ENCODE measurements at regions not wholly inside any gene's neighbourhood (a gene's known extent, or its start where the extent isn't known, plus 50 kb on each side); places are given as distances from the start of the nearest gene placed in this dataset.

DNA sequence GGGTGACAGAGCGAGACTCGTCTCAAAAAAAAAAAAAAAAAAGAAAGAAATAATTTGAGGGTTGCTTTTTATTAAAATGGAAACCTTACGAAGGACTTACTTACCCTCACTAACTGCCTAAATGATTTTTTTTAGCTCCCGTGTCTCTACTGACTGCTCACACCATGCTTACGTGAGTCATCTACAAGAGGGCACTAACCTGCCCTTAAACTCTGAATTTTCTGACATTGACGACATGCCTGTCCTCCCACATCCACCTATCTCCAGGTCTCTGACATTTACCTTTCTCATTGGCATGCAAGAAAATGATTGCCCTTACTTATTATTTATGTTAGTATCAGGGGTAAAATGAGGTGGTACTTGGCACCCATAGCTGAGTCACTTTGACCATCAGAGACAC lies 1286.3 kb upstream of the AUTS2 start:
- Histone ChIP-seq H3K56ac (ENCODE audit: extremely low read depth, insufficient read depth, low read length) (no peak overlapping the region), H2BK120ac (ENCODE audit: low read depth, low read length) (no peak overlapping the region), H3K9me3 (ENCODE audit: control insufficient read depth, insufficient read depth, low read length) (peaks cover 15% of the 10 kb centered on the region), H2BK15ac (ENCODE audit: low read depth, low read length) (no peak overlapping the region), H4K5ac (ENCODE audit: low read depth, low read length) (no peak overlapping the region), H3K9me1 (ENCODE audit: insufficient read depth, low read length) (no peaks in the 10 kb centered on the region), H2AK5ac (ENCODE audit: low read depth, low read length) (no peak overlapping the region), H2BK5ac (ENCODE audit: low read depth, low read length, poor library complexity, severe bottlenecking) (no peak overlapping the region), H3K4me2 (ENCODE audit: low read depth, low read length) (no peak overlapping the region), H3K36me3 (ENCODE audit: control insufficient read depth, insufficient read depth, low read length) (no peaks in the 10 kb centered on the region), H3K79me1 (ENCODE audit: low read depth in 1 of 2, low read length in 2 of 2) (no peaks in the 10 kb centered on the region), H3K23ac (ENCODE audit: low read depth, low read length) (no peak overlapping the region), H4K91ac (ENCODE audit: insufficient read depth, low read depth, low read length) (no peak overlapping the region), H3K14ac (replicated peaks; ENCODE audit: low read depth, low read length) (no peak overlapping the region), H3K9ac (ENCODE audit: low read depth, low read length) (no peak overlapping the region), H4K8ac (ENCODE audit: low read depth in 2 of 2, low read length in 2 of 2) (no peak overlapping the region), H3K4me1 (ENCODE audit: control insufficient read depth, insufficient read depth, low read length) (no peaks in the 10 kb centered on the region), H3K4ac (ENCODE audit: low read depth, low read length) (no peak overlapping the region), H4K20me1 (ENCODE audit: insufficient read depth, low read length) (no peaks in the 10 kb centered on the region), H2AFZ (replicated peaks; ENCODE audit: low read length, poor library complexity) (no peak overlapping the region), H3K27me3 (ENCODE audit: control insufficient read depth, insufficient read depth, low read length) (no peaks in the 10 kb centered on the region), H2BK20ac (ENCODE audit: low read depth, low read length) (no peak overlapping the region), H3K18ac (ENCODE audit: low read depth, low read length) (no peak overlapping the region), H2AK9ac (replicated peaks; ENCODE audit: low read depth, low read length, poor library complexity) (no peak overlapping the region), H3K27ac (ENCODE audit: insufficient read depth, low read length) (no peak overlapping the region), H3K4me3 (ENCODE audit: insufficient read depth, low read depth, low read length) (no peak overlapping the region)
- ChIA-PET CTCF (no interaction called here), POLR2A (ENCODE audit: unreplicated experiment) (no interaction called here)
- DNase-seq (no peak), ATAC-seq (ENCODE audit: low read depth) (no peak)
- dilution Hi-C loops (cut with HindIII; ENCODE audit: low sequenced_read_pairs, unreplicated experiment): no loop called here
- intact Hi-C loops (cut with micrococcal nuclease): no loop called here
- WGBS, 2 experiments (ENCODE audit: extremely low coverage in 2 of 2, insufficient read length in 1 of 2): no CpG with 5 or more reads among the region's 6 CpGs
- in situ Hi-C loops (cut with MboI; ENCODE audit: low sequenced_read_pairs): no loop called here
- TF ChIP-seq BHLHE40 (IDR thresholded peaks at IDR 0.05; ENCODE audit: low read depth, low read length): no peak
- TF ChIP-seq, protein P1, sequence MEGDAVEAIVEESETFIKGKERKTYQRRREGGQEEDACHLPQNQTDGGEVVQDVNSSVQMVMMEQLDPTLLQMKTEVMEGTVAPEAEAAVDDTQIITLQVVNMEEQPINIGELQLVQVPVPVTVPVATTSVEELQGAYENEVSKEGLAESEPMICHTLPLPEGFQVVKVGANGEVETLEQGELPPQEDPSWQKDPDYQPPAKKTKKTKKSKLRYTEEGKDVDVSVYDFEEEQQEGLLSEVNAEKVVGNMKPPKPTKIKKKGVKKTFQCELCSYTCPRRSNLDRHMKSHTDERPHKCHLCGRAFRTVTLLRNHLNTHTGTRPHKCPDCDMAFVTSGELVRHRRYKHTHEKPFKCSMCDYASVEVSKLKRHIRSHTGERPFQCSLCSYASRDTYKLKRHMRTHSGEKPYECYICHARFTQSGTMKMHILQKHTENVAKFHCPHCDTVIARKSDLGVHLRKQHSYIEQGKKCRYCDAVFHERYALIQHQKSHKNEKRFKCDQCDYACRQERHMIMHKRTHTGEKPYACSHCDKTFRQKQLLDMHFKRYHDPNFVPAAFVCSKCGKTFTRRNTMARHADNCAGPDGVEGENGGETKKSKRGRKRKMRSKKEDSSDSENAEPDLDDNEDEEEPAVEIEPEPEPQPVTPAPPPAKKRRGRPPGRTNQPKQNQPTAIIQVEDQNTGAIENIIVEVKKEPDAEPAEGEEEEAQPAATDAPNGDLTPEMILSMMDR (conservative IDR thresholded peaks at IDR 0.05; ENCODE audit: low read depth, low read length): no peak
- no peak for TF ChIP-seq FOS (IDR thresholded peaks at IDR 0.05; ENCODE audit: low read depth, low read length)
- TF ChIP-seq NFE2L2 (IDR thresholded peaks at IDR 0.05; ENCODE audit: low read depth, low read length): no peak
- BruUV-seq (replicated peaks): no TSS peak

Data from IMR-90 (cell line).